Nephron (organoid): ENCODE measurements at regions not wholly inside any gene's neighbourhood (a gene's known extent, or its start where the extent isn't known, plus 50 kb on each side); places are given as distances from the start of the nearest gene placed in this dataset.

ENCODE experiments used
- H3K27ac Mint-ChIP-seq, 3 experiments: 2 replicates each; pipeline ENCODE4 v1.8.0; 2020; ENCODE audit warnings: mixed read lengths in 3 of 3, mild to moderate bottlenecking in 2 of 3, moderate library complexity in 1 of 3
- H3K27me3 Mint-ChIP-seq: 2 replicates; pipeline ENCODE4 v1.8.0; 2021; ENCODE audit warnings: low read depth, mild to moderate bottlenecking, moderate library complexity, mixed read lengths
- H3K36me3 Mint-ChIP-seq: 2 replicates; pipeline ENCODE4 v1.8.0; 2020; ENCODE audit warnings: low read depth, mixed read lengths
- H3K4me1 Mint-ChIP-seq: 2 replicates; pipeline ENCODE4 v1.8.0; 2020; ENCODE audit warnings: mixed read lengths
- H3K4me3 Mint-ChIP-seq, 3 experiments: 2 replicates each; pipeline ENCODE4 v1.8.0; 2020; ENCODE audit warnings: mild to moderate bottlenecking in 3 of 3, mixed read lengths in 3 of 3, moderate library complexity in 2 of 3
- H3K9me3 Mint-ChIP-seq: 2 replicates; pipeline ENCODE4 v1.8.0; 2020; ENCODE audit warnings: mixed read lengths
- TF ChIP-seq, protein P1 (sequence below), 3 experiments: fragments of 200-600 bp; sonication (generic); IDR thresholded peaks; one replicate each; pipeline ENCODE4 v1.5.0; 2021; ENCODE audit warnings: antibody characterized with exemption in 3 of 3; ENCODE audit not compliant: unreplicated experiment in 3 of 3

DNA sequence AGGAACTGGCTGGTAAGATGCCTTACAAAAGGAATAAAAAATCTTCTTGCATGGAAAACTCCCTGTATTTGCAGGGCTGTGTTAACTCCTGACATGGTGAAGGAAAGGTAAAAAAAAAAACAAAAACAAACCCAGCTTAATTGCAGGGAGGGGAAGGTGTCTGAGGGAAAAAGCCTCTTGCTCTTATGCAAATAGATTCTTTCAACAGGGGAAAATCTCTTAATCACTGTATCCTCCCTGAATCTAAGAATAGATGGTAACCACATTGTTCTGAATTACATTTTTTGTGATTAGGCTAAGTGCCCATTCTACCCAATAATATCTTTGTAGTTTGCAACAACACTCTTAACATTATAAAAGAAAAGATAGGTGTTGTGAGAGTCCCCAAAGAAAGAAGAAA, 172.6 kb downstream of the RBM46 start:
- no peaks in the 10 kb centered on the region for H3K4me1 Mint-ChIP-seq
- H3K36me3 Mint-ChIP-seq: no peaks in the 10 kb centered on the region
- H3K27ac Mint-ChIP-seq: no peak overlapping the region
- TF ChIP-seq, protein P1, sequence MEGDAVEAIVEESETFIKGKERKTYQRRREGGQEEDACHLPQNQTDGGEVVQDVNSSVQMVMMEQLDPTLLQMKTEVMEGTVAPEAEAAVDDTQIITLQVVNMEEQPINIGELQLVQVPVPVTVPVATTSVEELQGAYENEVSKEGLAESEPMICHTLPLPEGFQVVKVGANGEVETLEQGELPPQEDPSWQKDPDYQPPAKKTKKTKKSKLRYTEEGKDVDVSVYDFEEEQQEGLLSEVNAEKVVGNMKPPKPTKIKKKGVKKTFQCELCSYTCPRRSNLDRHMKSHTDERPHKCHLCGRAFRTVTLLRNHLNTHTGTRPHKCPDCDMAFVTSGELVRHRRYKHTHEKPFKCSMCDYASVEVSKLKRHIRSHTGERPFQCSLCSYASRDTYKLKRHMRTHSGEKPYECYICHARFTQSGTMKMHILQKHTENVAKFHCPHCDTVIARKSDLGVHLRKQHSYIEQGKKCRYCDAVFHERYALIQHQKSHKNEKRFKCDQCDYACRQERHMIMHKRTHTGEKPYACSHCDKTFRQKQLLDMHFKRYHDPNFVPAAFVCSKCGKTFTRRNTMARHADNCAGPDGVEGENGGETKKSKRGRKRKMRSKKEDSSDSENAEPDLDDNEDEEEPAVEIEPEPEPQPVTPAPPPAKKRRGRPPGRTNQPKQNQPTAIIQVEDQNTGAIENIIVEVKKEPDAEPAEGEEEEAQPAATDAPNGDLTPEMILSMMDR (IDR thresholded peaks at IDR 0.05; ENCODE audit: unreplicated experiment in 3 of 3): no peak
- H3K27me3 Mint-ChIP-seq: peaks cover 5% of the 10 kb centered on the region
- no peak overlapping the region for H3K4me3 Mint-ChIP-seq
- H3K9me3 Mint-ChIP-seq: peaks cover 4% of the 10 kb centered on the region

DNA sequence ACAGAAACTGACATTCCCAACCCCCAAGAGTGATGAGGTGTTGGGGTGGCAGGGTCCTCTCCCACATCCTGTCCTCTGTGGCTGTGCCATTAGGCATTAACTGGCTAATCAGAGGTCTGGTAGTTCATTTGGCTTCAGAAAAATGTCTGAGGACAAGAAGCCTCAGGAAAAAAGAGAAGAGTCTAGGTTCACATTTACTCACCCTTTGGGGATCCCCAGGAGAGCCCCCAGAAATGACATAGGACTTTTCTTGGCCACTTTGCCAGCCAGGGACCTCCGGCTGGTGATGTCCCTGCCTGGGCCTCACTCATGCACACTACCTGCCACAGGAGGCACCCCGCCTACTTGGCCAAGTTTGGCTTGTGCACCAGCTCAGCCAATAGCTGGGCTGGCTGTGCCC, 173.0 kb downstream of the RBM46 start:
- TF ChIP-seq, protein P1 (IDR thresholded peaks at IDR 0.05; ENCODE audit: unreplicated experiment in 3 of 3): no peak

DNA sequence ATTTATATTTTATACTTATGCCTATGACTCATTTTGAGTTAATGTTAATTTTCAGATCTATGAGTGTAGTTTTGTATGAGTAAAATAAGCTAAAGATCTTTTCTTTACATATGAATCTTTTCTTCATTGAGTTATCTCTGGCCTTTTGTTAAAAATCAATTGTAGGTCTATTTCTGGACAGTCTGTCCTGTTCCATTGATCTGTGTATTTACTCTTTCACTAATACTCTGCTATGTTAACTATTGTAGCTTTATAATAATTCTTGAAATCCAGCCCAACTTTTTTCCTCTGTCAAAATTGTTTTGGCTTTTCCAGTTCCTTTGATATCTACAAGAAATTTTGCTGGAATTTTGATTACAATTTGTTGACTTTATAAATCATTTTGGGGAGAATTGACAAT, 177.0 kb downstream of the RBM46 start:
- TF ChIP-seq, protein P1 (IDR thresholded peaks at IDR 0.05; ENCODE audit: unreplicated experiment in 3 of 3): no peak
- Mint-ChIP-seq H3K27me3 (peaks cover 5% of the 10 kb centered on the region), H3K36me3 (no peaks in the 10 kb centered on the region), H3K4me1 (peaks cover 7% of the 10 kb centered on the region), H3K9me3 (no peaks in the 10 kb centered on the region), H3K27ac (no peak overlapping the region), H3K4me3 (no peak overlapping the region)

More for the DNA sequence above, 173.0 kb downstream of the RBM46 start:
- H3K4me1 Mint-ChIP-seq: peaks cover 4% of the 10 kb centered on the region
- no peak overlapping the region for H3K27ac Mint-ChIP-seq
- H3K4me3 Mint-ChIP-seq: no peak overlapping the region
- H3K9me3 Mint-ChIP-seq: peaks cover 4% of the 10 kb centered on the region
- peaks cover 5% of the 10 kb centered on the region for H3K27me3 Mint-ChIP-seq
- H3K36me3 Mint-ChIP-seq: no peaks in the 10 kb centered on the region

DNA sequence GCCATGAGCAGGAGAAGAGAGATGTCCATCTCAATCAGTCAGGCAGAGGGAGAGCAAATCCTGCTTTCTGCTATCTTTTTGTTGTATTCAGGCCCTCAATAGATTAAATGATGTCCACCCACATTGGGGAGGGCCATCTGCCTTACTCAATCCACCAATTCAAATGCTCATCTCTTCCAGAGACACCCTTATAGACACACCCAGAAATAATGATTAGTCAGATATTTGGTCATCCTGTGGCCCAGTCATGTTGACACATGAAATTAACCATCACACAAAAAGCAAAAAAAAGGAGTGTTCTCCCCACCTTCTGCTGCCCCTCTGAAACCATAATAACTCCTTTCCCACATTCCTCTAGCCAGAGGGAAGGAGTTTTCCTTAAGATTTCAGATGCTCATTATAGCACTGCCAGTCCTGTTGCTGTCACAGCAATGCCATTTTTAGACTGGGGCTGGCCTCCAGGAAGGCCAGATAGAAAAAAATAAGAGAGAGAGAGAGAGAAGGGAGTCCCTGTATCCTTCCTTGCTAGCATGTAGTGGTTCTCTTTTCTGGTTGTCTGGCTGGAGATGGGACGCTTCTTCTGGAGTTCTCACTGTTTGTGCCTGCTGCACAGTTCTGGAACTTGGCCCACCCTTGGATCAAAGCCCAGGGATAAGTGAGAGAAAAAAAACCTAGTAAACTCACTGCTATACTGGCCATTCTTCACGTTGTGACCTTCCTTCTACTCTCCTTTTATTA, 177.7 kb downstream of the RBM46 start:
- TF ChIP-seq, protein P1 (IDR thresholded peaks at IDR 0.05; ENCODE audit: unreplicated experiment in 3 of 3): no peak
- Mint-ChIP-seq H3K4me1 (peaks cover 7% of the 10 kb centered on the region), H3K36me3 (peaks cover 2% of the 10 kb centered on the region), H3K27me3 (peaks cover 5% of the 10 kb centered on the region), H3K9me3 (peaks cover under 1% of the 10 kb centered on the region), H3K27ac (peak overlapping the region in 2 of 3 experiments; percentile 11 to 14), H3K4me3 (no peak overlapping the region)

DNA sequence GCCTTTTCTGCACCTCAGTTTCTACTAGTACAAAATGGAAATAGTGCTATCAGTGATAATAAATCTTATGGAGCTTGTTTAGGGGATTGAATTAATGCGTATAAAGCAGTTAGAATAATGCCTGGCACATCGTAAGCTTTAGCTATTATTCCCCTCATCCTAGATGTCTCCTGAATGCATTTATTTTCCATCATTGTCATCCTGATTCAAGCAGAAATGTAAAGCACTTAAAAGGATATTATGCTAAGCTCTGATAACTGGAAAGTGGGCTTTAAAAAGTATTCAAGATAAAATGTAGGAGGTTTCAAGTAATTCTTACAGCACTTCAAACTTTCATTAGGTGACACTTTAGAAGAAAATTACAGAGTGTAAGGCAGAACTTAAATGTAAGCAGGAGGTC, 178.7 kb downstream of the RBM46 start:
- peaks cover 7% of the 10 kb centered on the region for H3K4me1 Mint-ChIP-seq
- H3K27ac Mint-ChIP-seq: no peak overlapping the region
- peaks cover 4% of the 10 kb centered on the region for H3K36me3 Mint-ChIP-seq
- no peak overlapping the region for H3K4me3 Mint-ChIP-seq
- H3K9me3 Mint-ChIP-seq: peaks cover 9% of the 10 kb centered on the region
- no peaks in the 10 kb centered on the region for H3K27me3 Mint-ChIP-seq
- TF ChIP-seq, protein P1 (IDR thresholded peaks at IDR 0.05; ENCODE audit: unreplicated experiment in 3 of 3): no peak

DNA sequence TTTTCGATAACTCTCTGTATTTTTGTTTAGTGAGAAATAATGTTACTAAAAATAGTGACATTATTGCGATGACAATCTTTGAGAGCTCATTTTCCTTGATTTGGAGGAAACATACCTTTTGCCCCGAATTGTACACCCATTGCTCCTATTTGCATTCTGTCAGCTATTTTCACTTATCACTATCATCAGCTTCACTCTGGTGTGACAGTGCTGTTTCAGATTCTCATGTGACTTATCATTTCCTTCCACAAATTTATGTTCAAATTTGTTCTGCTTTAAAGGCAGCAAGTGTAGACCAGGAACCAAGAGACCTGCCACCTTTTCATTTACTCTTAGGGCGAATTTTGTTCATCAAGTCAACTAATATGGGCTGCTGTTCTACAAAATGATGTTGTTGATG, 179.4 kb downstream of the RBM46 start:
- H3K4me1 Mint-ChIP-seq: peaks cover 7% of the 10 kb centered on the region
- peaks cover 9% of the 10 kb centered on the region for H3K9me3 Mint-ChIP-seq
- no peaks in the 10 kb centered on the region for H3K27me3 Mint-ChIP-seq
- no peak overlapping the region for H3K4me3 Mint-ChIP-seq
- H3K36me3 Mint-ChIP-seq: peaks cover 4% of the 10 kb centered on the region
- TF ChIP-seq, protein P1 (IDR thresholded peaks at IDR 0.05; ENCODE audit: unreplicated experiment in 3 of 3): no peak
- H3K27ac Mint-ChIP-seq: no peak overlapping the region
